ENCODE measurements at regions not wholly inside any gene's neighbourhood (a gene's known extent, or its start where the extent isn't known, plus 50 kb on each side); places are given as distances from the start of the nearest gene placed in this dataset.

DNA sequence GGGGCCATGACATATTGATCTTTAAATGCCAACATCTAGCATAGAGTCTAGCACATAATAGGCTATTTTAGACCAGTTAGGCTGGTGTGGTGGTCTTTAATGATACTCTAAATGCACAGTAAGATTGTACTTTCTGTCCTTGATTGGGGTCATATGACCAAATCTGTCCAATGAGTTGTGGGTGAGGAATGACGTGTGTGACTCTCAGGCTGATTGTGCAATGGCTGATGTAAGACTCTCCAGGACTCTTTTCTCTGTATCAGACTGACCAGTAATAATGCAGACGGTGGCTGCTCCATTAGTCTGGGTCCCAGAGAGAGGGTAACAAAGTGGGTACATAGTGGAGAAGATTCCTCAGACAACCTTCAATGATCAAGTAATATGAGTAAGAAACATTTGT is 541.6 kb upstream of the CAMK1G start:
- H3K27me3 ChIP-seq (ENCODE audit: control insufficient read depth, insufficient read depth, low read length) = peaks cover 3% of the 10 kb centered on the region
- no peaks in the 10 kb centered on the region for H3K36me3 ChIP-seq (ENCODE audit: control insufficient read depth, insufficient read depth, low read length)
- no peak overlapping the region for H3K4me3 ChIP-seq (ENCODE audit: low read depth, low read length)
- no peaks in the 10 kb centered on the region for H3K4me1 ChIP-seq (ENCODE audit: control insufficient read depth, insufficient read depth, low read length)
- H3K9me3 ChIP-seq (ENCODE audit: control insufficient read depth, insufficient read depth, low read length) = no peaks in the 10 kb centered on the region
- H3K9ac ChIP-seq (ENCODE audit: low read depth, low read length) = no peak overlapping the region

DNA sequence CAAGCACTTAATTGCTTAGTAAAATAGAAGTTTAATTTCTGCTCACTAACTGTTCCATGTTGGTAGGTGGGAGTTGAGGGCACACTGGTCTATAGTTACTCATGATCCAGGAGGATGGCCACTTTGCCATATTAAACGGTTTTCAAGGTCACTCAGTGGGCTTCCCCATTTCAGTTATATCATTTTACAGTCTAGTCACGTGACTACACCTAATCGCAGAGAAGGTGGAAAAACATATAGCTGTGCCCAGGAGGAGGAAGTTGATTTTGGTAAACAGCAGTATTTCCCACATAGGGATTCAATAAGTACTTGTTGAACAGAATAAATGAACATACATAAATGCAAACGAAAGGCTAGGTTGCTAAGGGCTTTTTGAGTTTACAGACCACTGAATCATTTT is 541.1 kb upstream of the CAMK1G start:
- Histone ChIP-seq H3K4me3 (ENCODE audit: low read depth, low read length) (no peak overlapping the region), H3K9me3 (ENCODE audit: control insufficient read depth, insufficient read depth, low read length) (no peaks in the 10 kb centered on the region), H3K36me3 (ENCODE audit: control insufficient read depth, insufficient read depth, low read length) (no peaks in the 10 kb centered on the region), H3K9ac (ENCODE audit: low read depth, low read length) (no peak overlapping the region), H3K27me3 (ENCODE audit: control insufficient read depth, insufficient read depth, low read length) (peaks cover 8% of the 10 kb centered on the region), H3K4me1 (ENCODE audit: control insufficient read depth, insufficient read depth, low read length) (no peaks in the 10 kb centered on the region)

DNA sequence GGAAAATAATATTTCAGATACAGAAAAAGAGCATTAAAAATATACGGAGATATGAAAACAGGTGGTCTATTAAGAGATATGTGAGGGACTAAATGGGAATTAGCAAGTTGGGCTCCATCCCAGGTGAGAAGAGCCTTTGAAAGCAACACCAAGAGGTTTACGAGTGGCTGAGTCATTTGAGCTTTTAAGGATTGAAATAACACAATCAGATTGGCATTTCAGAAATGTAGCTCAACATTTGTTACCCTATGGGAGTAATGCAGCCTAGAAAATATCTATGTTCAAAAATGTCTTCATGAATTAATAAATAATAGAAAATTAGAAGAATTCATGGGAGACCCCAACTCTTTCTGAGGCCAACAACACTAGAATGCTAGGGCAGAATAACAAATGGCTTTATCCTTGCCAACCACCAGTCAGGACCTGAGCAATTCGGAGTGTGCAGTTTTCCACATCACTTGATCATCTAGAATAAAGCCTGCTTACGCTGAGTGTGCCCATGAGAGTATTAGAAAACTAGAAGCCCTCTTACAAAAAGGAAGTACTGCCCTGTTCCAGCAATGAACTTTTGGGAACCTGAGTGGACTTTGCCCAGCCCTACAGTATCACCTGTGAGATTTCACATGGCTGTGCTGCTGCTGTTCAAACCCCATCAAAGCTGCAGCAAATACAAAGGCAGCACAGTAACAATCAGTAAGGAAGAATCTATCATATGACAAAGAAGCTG is 538.0 kb upstream of the CAMK1G start:
- Histone ChIP-seq H3K27me3 (ENCODE audit: control insufficient read depth, insufficient read depth, low read length) (peaks cover 36% of the 10 kb centered on the region), H3K9me3 (ENCODE audit: control insufficient read depth, insufficient read depth, low read length) (no peaks in the 10 kb centered on the region), H3K36me3 (ENCODE audit: control insufficient read depth, insufficient read depth, low read length) (no peaks in the 10 kb centered on the region), H3K9ac (ENCODE audit: low read depth, low read length) (no peak overlapping the region), H3K4me3 (ENCODE audit: low read depth, low read length) (no peak overlapping the region), H3K4me1 (ENCODE audit: control insufficient read depth, insufficient read depth, low read length) (no peaks in the 10 kb centered on the region)

DNA sequence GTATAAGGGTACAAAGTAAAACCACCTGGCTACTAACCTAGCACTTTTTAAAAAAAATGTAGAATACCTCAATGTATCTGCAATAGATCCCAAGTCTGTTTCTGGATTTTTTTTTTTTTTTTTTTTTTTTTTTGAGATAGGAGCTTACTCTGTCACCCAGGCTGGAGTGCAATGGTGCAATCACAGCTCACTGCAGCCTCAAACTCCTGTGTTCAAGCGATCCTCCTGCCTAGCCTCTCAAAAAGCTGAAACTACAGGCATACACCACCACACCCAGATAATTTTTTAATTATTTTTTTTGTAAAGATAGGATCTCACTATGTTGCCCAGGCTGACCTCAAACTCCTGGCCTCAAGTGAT is 537.5 kb upstream of the CAMK1G start:
- H3K36me3 ChIP-seq (ENCODE audit: control insufficient read depth, insufficient read depth, low read length) = no peaks in the 10 kb centered on the region
- no peak overlapping the region for H3K4me3 ChIP-seq (ENCODE audit: low read depth, low read length)
- H3K9me3 ChIP-seq (ENCODE audit: control insufficient read depth, insufficient read depth, low read length) = no peaks in the 10 kb centered on the region
- peaks cover 41% of the 10 kb centered on the region for H3K27me3 ChIP-seq (ENCODE audit: control insufficient read depth, insufficient read depth, low read length)
- H3K9ac ChIP-seq (ENCODE audit: low read depth, low read length) = no peak overlapping the region
- H3K4me1 ChIP-seq (ENCODE audit: control insufficient read depth, insufficient read depth, low read length) = no peaks in the 10 kb centered on the region

DNA sequence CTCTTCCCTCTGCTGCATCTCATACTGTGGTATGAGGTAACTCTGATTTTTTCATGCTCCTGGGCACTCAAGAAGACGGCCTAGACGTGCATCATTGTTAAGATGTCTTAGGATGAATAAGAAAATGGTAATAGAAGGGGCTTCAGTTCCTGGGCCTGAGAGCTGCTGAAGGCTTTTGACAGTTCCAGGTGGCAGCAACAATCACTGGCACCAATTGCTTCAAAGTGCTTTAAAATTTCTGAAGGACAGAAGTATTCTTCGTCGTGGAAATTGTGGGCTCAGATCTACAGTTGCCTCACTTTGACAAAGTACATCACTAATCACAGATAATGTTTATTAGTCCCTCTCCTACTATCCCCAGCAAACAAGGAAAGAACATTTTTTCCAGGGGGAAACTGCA is 536.6 kb upstream of the CAMK1G start:
- no peaks in the 10 kb centered on the region for H3K36me3 ChIP-seq (ENCODE audit: control insufficient read depth, insufficient read depth, low read length)
- H3K4me3 ChIP-seq (ENCODE audit: low read depth, low read length) = no peak overlapping the region
- no peak overlapping the region for H3K9ac ChIP-seq (ENCODE audit: low read depth, low read length)
- H3K27me3 ChIP-seq (ENCODE audit: control insufficient read depth, insufficient read depth, low read length) = peaks cover 47% of the 10 kb centered on the region
- no peaks in the 10 kb centered on the region for H3K9me3 ChIP-seq (ENCODE audit: control insufficient read depth, insufficient read depth, low read length)
- H3K4me1 ChIP-seq (ENCODE audit: control insufficient read depth, insufficient read depth, low read length) = no peaks in the 10 kb centered on the region

DNA sequence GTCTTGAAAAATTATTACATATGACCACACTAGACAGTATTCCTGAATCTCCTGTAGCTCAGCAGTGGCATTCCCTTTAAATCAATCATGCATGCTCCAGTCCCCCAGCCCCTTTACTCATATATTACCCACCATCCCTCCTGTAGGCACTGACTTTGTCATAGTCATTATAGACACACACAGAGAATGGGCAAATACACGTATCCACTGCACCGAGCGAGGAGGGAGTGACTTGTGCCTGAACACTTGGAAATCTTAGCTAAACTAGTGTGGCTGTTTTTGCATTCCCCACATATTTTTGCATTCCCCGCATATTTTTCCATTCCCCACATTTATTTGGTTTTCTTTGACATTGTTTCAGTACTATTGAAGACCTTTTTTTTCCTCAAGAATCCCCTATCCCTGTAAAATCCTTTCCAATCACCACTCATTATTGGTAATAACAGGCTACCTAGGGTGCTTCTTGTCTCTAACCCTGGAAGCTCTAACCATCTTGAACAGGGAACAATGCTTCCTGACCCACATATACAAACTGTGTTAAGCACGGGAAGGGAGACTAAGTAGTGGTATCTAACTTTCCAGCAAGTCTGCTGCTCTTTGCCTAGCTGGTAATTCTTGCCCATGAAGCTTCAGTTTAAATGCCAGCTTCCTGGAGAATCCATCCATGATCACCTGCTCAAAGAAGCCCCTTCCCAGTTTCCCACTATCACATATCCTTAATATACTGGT is 534.4 kb upstream of the CAMK1G start:
- H3K9ac ChIP-seq (ENCODE audit: low read depth, low read length) = no peak overlapping the region
- H3K4me1 ChIP-seq (ENCODE audit: control insufficient read depth, insufficient read depth, low read length) = no peaks in the 10 kb centered on the region
- H3K36me3 ChIP-seq (ENCODE audit: control insufficient read depth, insufficient read depth, low read length) = no peaks in the 10 kb centered on the region
- no peak overlapping the region for H3K4me3 ChIP-seq (ENCODE audit: low read depth, low read length)
- peaks cover 47% of the 10 kb centered on the region for H3K27me3 ChIP-seq (ENCODE audit: control insufficient read depth, insufficient read depth, low read length)
- H3K9me3 ChIP-seq (ENCODE audit: control insufficient read depth, insufficient read depth, low read length) = no peaks in the 10 kb centered on the region

DNA sequence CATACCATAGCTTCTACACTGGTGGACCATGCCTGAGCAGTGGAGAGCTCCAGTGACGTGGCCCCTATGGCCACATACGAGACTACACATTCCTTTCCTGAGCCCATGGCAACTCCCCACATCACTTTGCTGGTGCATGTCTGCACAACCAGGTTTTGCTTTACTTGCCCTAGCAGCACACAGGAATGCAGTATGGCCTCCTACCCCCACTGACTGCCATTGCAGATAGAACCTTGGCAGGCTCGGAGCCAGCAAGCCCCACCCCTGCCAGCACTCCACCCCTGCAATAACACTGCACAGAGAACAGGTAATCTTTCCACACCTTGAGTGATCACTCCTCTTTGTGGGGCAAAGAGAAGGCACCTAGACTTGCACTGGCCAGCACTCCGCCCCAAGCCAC is 531.9 kb upstream of the CAMK1G start:
- H3K9ac ChIP-seq (ENCODE audit: low read depth, low read length) = no peak overlapping the region
- no peaks in the 10 kb centered on the region for H3K36me3 ChIP-seq (ENCODE audit: control insufficient read depth, insufficient read depth, low read length)
- H3K4me1 ChIP-seq (ENCODE audit: control insufficient read depth, insufficient read depth, low read length) = no peaks in the 10 kb centered on the region
- peaks cover 47% of the 10 kb centered on the region for H3K27me3 ChIP-seq (ENCODE audit: control insufficient read depth, insufficient read depth, low read length)
- H3K4me3 ChIP-seq (ENCODE audit: low read depth, low read length) = no peak overlapping the region
- no peaks in the 10 kb centered on the region for H3K9me3 ChIP-seq (ENCODE audit: control insufficient read depth, insufficient read depth, low read length)

DNA sequence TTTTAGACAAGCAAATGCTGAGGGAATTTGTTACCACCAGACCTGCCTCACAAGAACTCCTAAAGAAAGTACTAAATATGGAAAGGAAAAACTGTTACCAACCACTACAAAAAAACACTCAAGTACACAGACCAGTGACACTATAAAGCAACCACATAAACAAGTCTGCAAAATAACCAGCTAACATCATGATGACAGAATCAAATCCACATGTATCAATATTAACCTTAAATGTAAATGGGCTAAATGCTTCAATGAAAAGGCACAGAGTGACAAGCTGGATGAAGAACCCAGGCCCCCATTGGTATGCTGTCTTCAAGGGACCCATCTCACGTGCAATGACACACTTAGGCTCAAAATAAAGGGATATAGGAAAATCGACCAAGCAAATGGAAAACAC is 529.9 kb upstream of the CAMK1G start:
- Histone ChIP-seq H3K4me3 (ENCODE audit: low read depth, low read length) (no peak overlapping the region), H3K36me3 (ENCODE audit: control insufficient read depth, insufficient read depth, low read length) (no peaks in the 10 kb centered on the region), H3K9me3 (ENCODE audit: control insufficient read depth, insufficient read depth, low read length) (no peaks in the 10 kb centered on the region), H3K27me3 (ENCODE audit: control insufficient read depth, insufficient read depth, low read length) (peaks cover 31% of the 10 kb centered on the region), H3K9ac (ENCODE audit: low read depth, low read length) (no peak overlapping the region), H3K4me1 (ENCODE audit: control insufficient read depth, insufficient read depth, low read length) (no peaks in the 10 kb centered on the region)

DNA sequence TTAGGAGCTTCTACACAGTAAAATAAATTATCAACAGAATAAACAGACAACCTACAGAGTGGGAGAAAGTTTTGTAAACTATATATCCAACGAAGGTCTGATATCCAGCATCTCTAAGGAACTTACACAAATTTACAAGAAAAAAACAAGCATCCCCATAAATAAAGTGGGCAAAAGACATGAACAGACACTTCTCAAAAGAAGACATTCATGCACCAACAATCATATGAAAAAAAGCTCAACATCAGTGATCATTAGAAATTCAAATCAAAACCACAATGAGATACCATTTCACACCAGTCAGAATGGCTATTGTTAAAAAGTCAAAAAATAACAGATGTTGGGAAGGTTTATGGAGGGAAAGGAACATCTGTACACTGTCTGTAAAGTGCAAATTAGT is 526.4 kb upstream of the CAMK1G start:
- Histone ChIP-seq H3K4me3 (ENCODE audit: low read depth, low read length) (no peak overlapping the region), H3K9ac (ENCODE audit: low read depth, low read length) (no peak overlapping the region), H3K36me3 (ENCODE audit: control insufficient read depth, insufficient read depth, low read length) (no peaks in the 10 kb centered on the region), H3K4me1 (ENCODE audit: control insufficient read depth, insufficient read depth, low read length) (no peaks in the 10 kb centered on the region), H3K9me3 (ENCODE audit: control insufficient read depth, insufficient read depth, low read length) (no peaks in the 10 kb centered on the region), H3K27me3 (ENCODE audit: control insufficient read depth, insufficient read depth, low read length) (no peaks in the 10 kb centered on the region)

DNA sequence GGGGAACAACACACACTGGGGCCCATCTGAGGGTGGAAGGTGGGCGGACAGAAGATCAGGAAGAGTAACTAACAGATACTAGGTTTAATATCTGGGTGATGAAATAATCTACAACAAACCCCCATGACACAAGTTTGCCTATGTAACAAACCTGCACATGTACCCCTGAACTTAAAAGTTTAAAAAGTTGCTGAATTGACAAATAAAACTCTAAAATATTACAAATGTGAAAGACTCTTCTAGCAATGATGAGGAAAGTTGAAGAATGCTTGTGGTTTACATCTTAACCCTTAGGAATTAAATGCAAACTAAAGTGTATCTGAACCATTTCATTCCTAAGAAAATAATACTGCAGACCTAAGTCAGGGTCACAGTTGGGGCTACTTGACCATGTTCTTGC is 525.6 kb upstream of the CAMK1G start:
- H3K9ac ChIP-seq (ENCODE audit: low read depth, low read length) = no peak overlapping the region
- no peaks in the 10 kb centered on the region for H3K9me3 ChIP-seq (ENCODE audit: control insufficient read depth, insufficient read depth, low read length)
- H3K4me3 ChIP-seq (ENCODE audit: low read depth, low read length) = no peak overlapping the region
- no peaks in the 10 kb centered on the region for H3K27me3 ChIP-seq (ENCODE audit: control insufficient read depth, insufficient read depth, low read length)
- H3K4me1 ChIP-seq (ENCODE audit: control insufficient read depth, insufficient read depth, low read length) = no peaks in the 10 kb centered on the region
- no peaks in the 10 kb centered on the region for H3K36me3 ChIP-seq (ENCODE audit: control insufficient read depth, insufficient read depth, low read length)

DNA sequence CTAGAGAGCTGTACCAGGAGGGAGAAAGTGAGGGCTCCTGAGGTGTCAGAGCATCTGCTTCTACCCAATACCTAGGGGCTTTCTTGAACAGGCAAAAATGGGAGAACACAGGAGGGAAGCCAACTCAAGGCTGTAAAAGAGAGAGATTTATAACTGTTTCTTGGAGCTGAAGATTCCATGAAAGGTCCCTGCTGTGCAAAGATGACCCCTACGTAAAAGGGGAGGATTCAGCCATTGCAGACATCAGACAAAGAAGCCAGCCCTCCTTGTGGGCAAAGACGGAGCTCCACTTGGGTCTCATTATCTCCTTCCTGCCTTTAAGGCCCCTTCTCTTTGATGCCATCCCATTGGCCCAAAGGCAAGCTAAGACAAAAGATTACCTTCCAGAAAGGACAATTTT is 524.1 kb upstream of the CAMK1G start:
- Histone ChIP-seq H3K4me1 (ENCODE audit: control insufficient read depth, insufficient read depth, low read length) (peaks cover 4% of the 10 kb centered on the region), H3K9ac (ENCODE audit: low read depth, low read length) (no peak overlapping the region), H3K9me3 (ENCODE audit: control insufficient read depth, insufficient read depth, low read length) (no peaks in the 10 kb centered on the region), H3K27me3 (ENCODE audit: control insufficient read depth, insufficient read depth, low read length) (no peaks in the 10 kb centered on the region), H3K36me3 (ENCODE audit: control insufficient read depth, insufficient read depth, low read length) (no peaks in the 10 kb centered on the region), H3K4me3 (ENCODE audit: low read depth, low read length) (no peak overlapping the region)

DNA sequence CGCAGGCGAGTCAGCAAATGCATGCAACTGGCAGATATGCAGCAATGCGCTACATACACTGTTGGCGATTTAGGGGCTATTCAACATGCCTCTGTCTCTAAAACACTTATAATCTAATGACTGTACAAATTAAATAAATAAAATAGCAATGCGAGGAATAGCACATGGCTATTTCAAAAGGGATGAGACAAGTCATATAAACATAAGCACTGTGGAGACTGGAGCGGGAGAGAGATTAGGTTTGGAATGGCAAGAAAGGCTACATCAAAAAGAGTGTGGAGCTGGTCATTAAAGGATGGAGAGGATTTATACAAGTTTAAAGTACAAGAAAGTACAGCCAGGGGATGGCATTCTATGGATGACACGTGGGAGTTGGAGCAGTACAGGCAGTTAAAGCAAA is 523.5 kb upstream of the CAMK1G start:
- H3K4me1 ChIP-seq (ENCODE audit: control insufficient read depth, insufficient read depth, low read length) = peaks cover 7% of the 10 kb centered on the region
- H3K9ac ChIP-seq (ENCODE audit: low read depth, low read length) = no peak overlapping the region
- H3K4me3 ChIP-seq (ENCODE audit: low read depth, low read length) = no peak overlapping the region

More for the DNA sequence above, 523.5 kb upstream of the CAMK1G start:
- Histone ChIP-seq H3K9me3 (ENCODE audit: control insufficient read depth, insufficient read depth, low read length) (no peaks in the 10 kb centered on the region), H3K27me3 (ENCODE audit: control insufficient read depth, insufficient read depth, low read length) (no peaks in the 10 kb centered on the region), H3K36me3 (ENCODE audit: control insufficient read depth, insufficient read depth, low read length) (no peaks in the 10 kb centered on the region)
